ENCODE measurements at regions not wholly inside any gene's neighbourhood (a gene's known extent, or its start where the extent isn't known, plus 50 kb on each side); places are given as distances from the start of the nearest gene placed in this dataset.

GRCh38 chr1:239527051-239527693, 140.8 kb downstream of the CHRM3 start:
- no peak for TF ChIP-seq CTCF (IDR thresholded peaks at IDR 0.05; ENCODE audit: insufficient read depth, low read length, poor library complexity, severe bottlenecking)
- TF ChIP-seq EZH2phosphoT487 (conservative IDR thresholded peaks at IDR 0.05; ENCODE audit: low read length): no peak
